GM23248 (cell line): ENCODE measurements at regions not wholly inside any gene's neighbourhood (a gene's known extent, or its start where the extent isn't known, plus 50 kb on each side); places are given as distances from the start of the nearest gene placed in this dataset.

Experiments used
- EZH2 ChIP-seq: fragments of 200-600 bp; sonication (generic); IDR thresholded peaks from 2 replicates; pipeline ENCODE4 v1.6.1; 2018; ENCODE audit warnings: antibody characterized with exemption, mild to moderate bottlenecking; ENCODE audit not compliant: insufficient read depth, poor library complexity, severe bottlenecking
- EZH2phosphoT487 ChIP-seq: fragments of 200-600 bp; sonication (generic); IDR thresholded peaks from 2 replicates; pipeline ENCODE4 v1.6.1; 2018; ENCODE audit warnings: antibody characterized with exemption, moderate library complexity, mild to moderate bottlenecking, low read depth; ENCODE audit not compliant: insufficient read depth

GRCh38 chr17:77438241-77439188 is 297.7 kb downstream of the SEC14L1 start:
- TF ChIP-seq EZH2: no peak
- TF ChIP-seq EZH2phosphoT487: no peak
